HEK293T (cell line): ENCODE measurements at regions not wholly inside any gene's neighbourhood (a gene's known extent, or its start where the extent isn't known, plus 50 kb on each side); places are given as distances from the start of the nearest gene placed in this dataset.

ENCODE experiments used
- BHLHE40 ChIP-seq: fragments of 450-650 bp; IDR thresholded peaks from 2 replicates; pipeline ENCODE4 v1.6.1; 2016; ENCODE audit warnings: mild to moderate bottlenecking, moderate library complexity, borderline replicate concordance
- CTBP1 ChIP-seq: fragments of 450-650 bp; IDR thresholded peaks from 2 replicates; pipeline ENCODE4 v1.6.1; 2016; ENCODE audit warnings: borderline replicate concordance
- ELF4 ChIP-seq: fragments of 450-650 bp; IDR thresholded peaks from 2 replicates; pipeline ENCODE4 v1.6.1; 2017; ENCODE audit warnings: antibody characterized with exemption
- FOXK2 ChIP-seq: fragments of 450-650 bp; IDR thresholded peaks from 2 replicates; pipeline ENCODE4 v1.6.1; 2016; ENCODE audit warnings: mild to moderate bottlenecking
- FOXM1 ChIP-seq: fragments of 450-650 bp; IDR thresholded peaks from 2 replicates; pipeline ENCODE4 v1.6.1; 2017; ENCODE audit warnings: mild to moderate bottlenecking, borderline replicate concordance
- HDGF ChIP-seq: fragments of 450-650 bp; IDR thresholded peaks from 2 replicates; pipeline ENCODE4 v1.6.1; 2017; ENCODE audit warnings: antibody characterized with exemption, borderline replicate concordance
- NFRKB ChIP-seq: fragments of 450-650 bp; IDR thresholded peaks from 2 replicates; pipeline ENCODE4 v1.6.1; 2016; ENCODE audit warnings: mild to moderate bottlenecking, moderate library complexity
- PKNOX1 ChIP-seq: fragments of 450-650 bp; IDR thresholded peaks from 2 replicates; pipeline ENCODE4 v1.6.1; 2016
- SP1 ChIP-seq: fragments of 450-650 bp; IDR thresholded peaks from 2 replicates; pipeline ENCODE4 v1.6.1; 2017
- SUZ12 ChIP-seq: fragments of 450-650 bp; IDR thresholded peaks from 2 replicates; pipeline ENCODE4 v1.6.1; 2016; ENCODE audit warnings: mild to moderate bottlenecking
- TARDBP ChIP-seq: fragments of 450-650 bp; IDR thresholded peaks from 2 replicates; pipeline ENCODE4 v1.6.1; 2016
- ZNF384 ChIP-seq: fragments of 450-650 bp; IDR thresholded peaks from 2 replicates; pipeline ENCODE4 v1.6.1; 2016

- TF ChIP-seq HDGF: no peak
- TF ChIP-seq TARDBP: no peak
- no peak for TF ChIP-seq ELF4
- no peak for TF ChIP-seq BHLHE40
- no peak for TF ChIP-seq SUZ12
- no peak for TF ChIP-seq FOXM1
- TF ChIP-seq SP1: no peak
- no peak for TF ChIP-seq NFRKB
- TF ChIP-seq PKNOX1: no peak
- no peak for TF ChIP-seq FOXK2
- no peak for TF ChIP-seq CTBP1
- TF ChIP-seq ZNF384: no peak
These were observed 158.8 kb upstream of the CHST15 start for GRCh38 chr10:124252097-124252715.
